HuH-7.5 (cell line): ENCODE measurements at regions not wholly inside any gene's neighbourhood (a gene's known extent, or its start where the extent isn't known, plus 50 kb on each side); places are given as distances from the start of the nearest gene placed in this dataset.

Experiments
- DNase-seq: peaks from one replicate; pipeline ENCODE4 v3.0.0; 2011; ENCODE audit warnings: low spot score

GRCh38 chr11:126129727-126130671 lies 67.3 kb upstream of the CDON start:
- no peak for DNase-seq

GRCh38 chr11:126127898-126128297 lies 65.2 kb upstream of the CDON start:
- DNase-seq: no peak

GRCh38 chr11:126127284-126127845 lies 64.7 kb upstream of the CDON start:
- DNase-seq: no peak

GRCh38 chr11:126124231-126124661 lies 61.6 kb upstream of the CDON start:
- no peak for DNase-seq

- no peak for DNase-seq
Measured at GRCh38 chr11:126123686-126124085, 61.0 kb upstream of the CDON start.

GRCh38 chr11:126122863-126123262 lies 60.2 kb upstream of the CDON start:
- no peak for DNase-seq

GRCh38 chr11:126121296-126121695 lies 58.6 kb upstream of the CDON start:
- no peak for DNase-seq

GRCh38 chr11:126118806-126119205 lies 56.1 kb upstream of the CDON start:
- no peak for DNase-seq

- peak; percentile 72 for DNase-seq
Measured at GRCh38 chr11:126115816-126116331, 53.2 kb upstream of the CDON start.

GRCh38 chr11:126115127-126115495 lies 52.4 kb upstream of the CDON start:
- no peak for DNase-seq

- DNase-seq: no peak
Measured at GRCh38 chr11:126114486-126115126, 51.9 kb upstream of the CDON start.

GRCh38 chr11:126113963-126114362 lies 51.3 kb upstream of the CDON start:
- DNase-seq: no peak

GRCh38 chr11:126113515-126113957 lies 50.9 kb upstream of the CDON start:
- DNase-seq: peak; percentile 37

GRCh38 chr11:126113012-126113411 lies 50.3 kb upstream of the CDON start:
- DNase-seq: no peak

GRCh38 chr11:126112547-126112946 lies 49.9 kb upstream of the CDON start:
- DNase-seq: no peak
